Fibroblast of skin of right biceps (primary cell): ENCODE measurements at regions not wholly inside any gene's neighbourhood (a gene's known extent, or its start where the extent isn't known, plus 50 kb on each side); places are given as distances from the start of the nearest gene placed in this dataset.

Experiments
- DNase-seq: peaks from one replicate; pipeline ENCODE4 v3.0.0-alpha.2; 2013

- DNase-seq = no peak
These were observed 81.6 kb downstream of the SLC5A7 start for GRCh38 chr2:108067820-108068405.

GRCh38 chr2:108069515-108070310 lies 83.4 kb downstream of the SLC5A7 start:
- DNase-seq = no peak

- no peak for DNase-seq
These were observed 87.2 kb downstream of the SLC5A7 start for GRCh38 chr2:108073415-108074072.

GRCh38 chr2:108074150-108074549 lies 87.8 kb downstream of the SLC5A7 start:
- no peak for DNase-seq

DNA sequence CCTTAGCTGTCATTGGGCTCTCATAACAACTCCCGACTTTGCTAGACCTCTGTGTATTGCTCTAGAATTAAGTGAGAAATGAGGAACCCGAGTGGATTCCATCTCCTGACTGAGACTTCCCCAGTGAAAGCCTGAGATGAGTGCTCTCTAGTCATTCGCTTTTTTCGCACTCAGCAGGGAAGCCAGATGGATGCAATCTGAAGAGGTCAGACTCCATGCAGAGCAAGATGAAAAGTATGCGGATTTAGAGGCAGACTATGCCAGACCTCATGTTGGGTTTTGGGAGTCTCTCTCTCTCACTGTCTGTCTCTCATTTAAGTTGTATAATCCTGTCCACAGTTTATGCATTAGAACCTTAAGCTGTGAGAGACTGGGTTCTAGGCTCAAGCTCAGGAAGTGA lies 88.6 kb downstream of the SLC5A7 start:
- no peak for DNase-seq

DNA sequence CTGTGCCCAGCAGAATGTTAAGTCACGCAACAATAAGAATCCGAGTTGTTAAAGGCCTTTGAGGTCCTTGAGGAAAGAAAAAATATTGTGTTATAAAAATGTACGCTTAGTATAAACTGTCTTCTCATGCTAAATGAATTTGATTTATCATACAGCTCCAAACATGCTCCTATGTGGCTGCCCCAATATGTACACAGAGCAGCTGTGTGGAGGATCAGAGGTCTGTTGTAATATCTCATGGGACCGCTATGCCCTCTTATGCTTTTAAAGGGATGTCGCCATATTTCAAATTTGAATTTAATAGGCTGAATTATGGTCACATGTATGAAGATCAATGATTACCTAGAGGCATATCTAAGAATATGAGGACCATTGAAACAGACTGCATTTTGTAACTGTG lies 90.2 kb downstream of the SLC5A7 start:
- no peak for DNase-seq

GRCh38 chr2:108079736-108080135 lies 93.4 kb downstream of the SLC5A7 start:
- DNase-seq = no peak

GRCh38 chr2:108080177-108080576 lies 93.9 kb downstream of the SLC5A7 start:
- DNase-seq = no peak

GRCh38 chr2:108082978-108083377 lies 96.7 kb downstream of the SLC5A7 start:
- DNase-seq = no peak

GRCh38 chr2:108084311-108084710 lies 98.0 kb downstream of the SLC5A7 start:
- no peak for DNase-seq

DNA sequence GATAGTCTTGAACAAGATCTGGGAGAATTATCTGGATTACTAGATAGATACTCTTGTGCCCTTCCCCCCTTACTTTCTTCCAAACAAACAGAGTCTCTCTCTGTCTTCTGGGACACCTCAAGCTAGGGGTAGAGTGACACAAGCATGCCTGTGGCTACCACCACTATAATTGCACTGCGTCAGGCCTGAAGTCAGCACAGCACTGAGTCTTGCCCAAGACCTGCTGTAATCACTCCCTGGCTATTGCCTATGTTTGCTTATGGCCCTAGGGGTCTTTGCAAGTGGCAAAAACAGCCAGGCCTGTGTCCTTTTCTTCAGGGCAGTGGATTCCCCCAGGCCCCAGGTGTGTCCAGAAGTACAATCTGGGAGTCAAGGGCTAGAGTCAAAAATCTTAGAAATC lies 106.6 kb downstream of the SLC5A7 start:
- DNase-seq = no peak

GRCh38 chr2:108101481-108101880 lies 115.2 kb downstream of the SLC5A7 start:
- DNase-seq = no peak

DNA sequence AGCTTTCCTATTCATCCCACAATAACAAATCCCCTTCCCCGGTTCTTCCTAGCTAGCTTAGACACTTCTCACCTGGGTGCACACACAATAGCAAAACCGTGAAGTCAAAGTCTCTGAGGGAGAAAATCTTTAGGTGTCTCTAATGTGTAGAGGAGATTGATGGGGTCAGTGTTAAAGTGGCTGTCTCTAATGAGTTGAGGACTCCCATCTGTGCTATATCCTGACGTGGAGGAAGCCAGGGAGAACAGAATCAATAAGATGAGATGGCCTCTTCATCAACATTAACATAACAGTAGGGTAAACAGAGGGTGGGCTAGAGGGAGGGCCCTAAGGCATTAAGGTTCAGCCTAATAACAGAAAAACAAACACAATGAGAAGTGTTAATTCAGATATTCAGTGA lies 120.4 kb downstream of the SLC5A7 start:
- DNase-seq = no peak

GRCh38 chr2:108111936-108112335 lies 125.6 kb downstream of the SLC5A7 start:
- DNase-seq = no peak

- no peak for DNase-seq
These were observed 123.9 kb upstream of the SULT1C3 start for GRCh38 chr2:108115868-108116267.

GRCh38 chr2:108118996-108119395 lies 120.8 kb upstream of the SULT1C3 start:
- DNase-seq = no peak

DNA sequence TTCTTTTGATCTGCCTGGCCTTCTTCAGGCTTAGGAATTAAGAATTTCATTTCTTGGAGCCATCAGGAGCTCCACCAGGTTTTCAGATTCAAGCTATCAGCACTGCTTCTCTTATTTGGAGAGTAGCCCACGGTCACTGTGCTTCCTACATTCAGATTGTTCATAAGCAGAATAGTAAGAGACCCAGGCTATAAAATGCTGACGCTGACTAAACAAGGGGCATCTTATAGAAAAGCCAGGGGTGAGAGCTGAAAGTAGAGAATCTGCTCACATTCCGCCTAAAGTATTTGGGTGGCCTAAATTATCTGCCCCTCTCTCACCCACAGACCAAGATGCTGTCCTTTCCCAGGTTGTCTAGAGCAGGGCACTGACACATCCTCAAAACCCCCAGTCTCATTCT lies 120.3 kb upstream of the SULT1C3 start:
- no peak for DNase-seq

DNA sequence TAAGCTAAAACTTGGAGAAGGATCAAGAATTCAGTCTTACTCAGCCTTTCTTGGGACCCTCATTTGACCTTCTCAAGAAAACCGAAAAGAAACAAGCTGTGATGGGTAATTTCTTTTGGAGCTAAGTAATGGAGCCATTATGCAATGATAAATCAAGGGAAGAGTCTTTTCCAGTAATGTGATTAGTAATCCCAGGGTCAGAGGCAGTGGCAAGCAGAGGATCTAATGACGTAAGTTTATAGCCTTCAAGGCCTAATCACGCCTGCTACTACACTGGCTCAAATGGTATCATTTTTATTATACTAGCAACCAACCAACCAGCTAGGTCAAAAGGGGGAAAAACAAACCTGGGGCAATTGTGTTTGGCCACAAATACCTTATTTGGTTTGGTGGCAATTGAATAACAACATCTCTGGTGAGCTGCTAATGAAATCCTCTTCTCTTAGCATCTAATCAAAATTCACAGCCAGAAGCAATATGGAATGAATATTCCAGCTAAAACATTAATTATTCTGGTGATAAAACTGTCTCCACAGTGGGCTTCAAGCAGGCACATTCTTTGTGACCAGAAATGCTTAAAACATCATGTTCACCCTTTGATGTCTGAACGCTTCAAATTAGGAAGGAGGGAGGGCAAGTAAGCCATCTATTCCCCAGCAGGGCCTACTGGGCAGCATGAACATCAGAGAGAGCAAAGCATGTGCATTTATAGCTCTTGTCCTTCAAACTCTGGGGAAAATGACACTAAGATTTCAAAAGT lies 114.9 kb upstream of the SULT1C3 start:
- DNase-seq = peak; percentile 3

GRCh38 chr2:108125581-108125980 lies 114.2 kb upstream of the SULT1C3 start:
- no peak for DNase-seq

- DNase-seq = no peak
These were observed 111.5 kb upstream of the SULT1C3 start for GRCh38 chr2:108128249-108128648.

- no peak for DNase-seq
These were observed 110.1 kb upstream of the SULT1C3 start for GRCh38 chr2:108129636-108130035.

- no peak for DNase-seq
These were observed 106.3 kb upstream of the SULT1C3 start for GRCh38 chr2:108133457-108133856.

DNA sequence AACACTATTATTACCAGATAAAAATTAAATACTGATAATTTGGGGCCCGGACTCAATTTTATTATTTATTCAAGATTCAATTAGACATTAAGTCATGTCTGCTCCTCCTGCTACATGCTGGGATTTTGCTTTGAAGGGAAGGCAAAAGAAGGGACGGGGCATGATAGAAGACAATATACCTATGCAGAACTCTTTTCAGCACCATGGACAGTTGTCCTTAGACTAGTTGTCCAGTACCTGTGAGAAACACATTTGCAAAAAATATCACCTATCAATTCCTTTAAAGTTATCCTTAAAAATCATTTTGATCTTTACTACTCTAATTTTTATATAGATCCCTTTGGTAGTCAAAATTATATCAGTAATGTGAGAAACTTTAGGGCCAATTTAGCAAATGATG lies 100.2 kb upstream of the SULT1C3 start:
- peak; percentile 7 for DNase-seq
